ENCODE measurements at regions not wholly inside any gene's neighbourhood (a gene's known extent, or its start where the extent isn't known, plus 50 kb on each side); places are given as distances from the start of the nearest gene placed in this dataset.
A peak's percentile ranks its signal among the peaks of the same experiment; 100 is the strongest.
"Not testable (repeated sequence)": the region's sequence is repeated elsewhere in the genome, so short reads cannot be mapped to it uniquely, and the experiment has no call there.

- Histone ChIP-seq H3K27me3 (ENCODE audit: control insufficient read depth, insufficient read depth, low read length) (peaks cover 2% of the 10 kb centered on the region), H3K9me3 (replicated peaks; ENCODE audit: control insufficient read depth, low read depth, low read length) (no peaks in the 10 kb centered on the region), H3K27ac (ENCODE audit: low read length) (no peak overlapping the region), H3K36me3 (ENCODE audit: control insufficient read depth, insufficient read depth, low read length) (no peaks in the 10 kb centered on the region), H3K4me1 (ENCODE audit: control insufficient read depth, insufficient read depth, low read length) (no peaks in the 10 kb centered on the region), H3K4me3 (ENCODE audit: low read length) (no peak overlapping the region)
- 20% methylated on average over 1 of the region's 2 CpGs for WGBS (ENCODE audit: insufficient coverage)
- peak; percentile 12 for DNase-seq
Observed at GRCh38 chrX:106220177-106220576, 52.1 kb downstream of the PWWP3B start.

GRCh38 chrX:106243376-106243775, 75.3 kb downstream of the PWWP3B start:
- Histone ChIP-seq H3K27ac (ENCODE audit: low read length) (no peak overlapping the region), H3K36me3 (ENCODE audit: control insufficient read depth, insufficient read depth, low read length) (no peaks in the 10 kb centered on the region), H3K9me3 (replicated peaks; ENCODE audit: control insufficient read depth, low read depth, low read length) (no peaks in the 10 kb centered on the region), H3K4me3 (ENCODE audit: low read length) (no peak overlapping the region), H3K27me3 (ENCODE audit: control insufficient read depth, insufficient read depth, low read length) (peaks cover 3% of the 10 kb centered on the region), H3K4me1 (ENCODE audit: control insufficient read depth, insufficient read depth, low read length) (no peaks in the 10 kb centered on the region)
- no peak for DNase-seq

GRCh38 chrX:106246511-106246910, 78.4 kb downstream of the PWWP3B start:
- no CpG with 5 or more reads among the region's 3 CpGs for WGBS (ENCODE audit: insufficient coverage)
- Histone ChIP-seq H3K4me1 (ENCODE audit: control insufficient read depth, insufficient read depth, low read length) (no peaks in the 10 kb centered on the region), H3K27ac (ENCODE audit: low read length) (no peak overlapping the region), H3K4me3 (ENCODE audit: low read length) (no peak overlapping the region), H3K27me3 (ENCODE audit: control insufficient read depth, insufficient read depth, low read length) (peaks cover 3% of the 10 kb centered on the region), H3K9me3 (replicated peaks; ENCODE audit: control insufficient read depth, low read depth, low read length) (no peaks in the 10 kb centered on the region), H3K36me3 (ENCODE audit: control insufficient read depth, insufficient read depth, low read length) (no peaks in the 10 kb centered on the region)
- DNase-seq = no peak

GRCh38 chrX:106247162-106247561, 79.1 kb downstream of the PWWP3B start:
- Histone ChIP-seq H3K9me3 (replicated peaks; ENCODE audit: control insufficient read depth, low read depth, low read length) (no peaks in the 10 kb centered on the region), H3K4me1 (ENCODE audit: control insufficient read depth, insufficient read depth, low read length) (no peaks in the 10 kb centered on the region), H3K27ac (ENCODE audit: low read length) (no peak overlapping the region), H3K4me3 (ENCODE audit: low read length) (no peak overlapping the region), H3K36me3 (ENCODE audit: control insufficient read depth, insufficient read depth, low read length) (no peaks in the 10 kb centered on the region), H3K27me3 (ENCODE audit: control insufficient read depth, insufficient read depth, low read length) (peaks cover 3% of the 10 kb centered on the region)
- DNase-seq = no peak

GRCh38 chrX:106249706-106250379, 81.7 kb downstream of the PWWP3B start:
- Histone ChIP-seq H3K4me1 (ENCODE audit: control insufficient read depth, insufficient read depth, low read length) (no peaks in the 10 kb centered on the region), H3K27ac (ENCODE audit: low read length) (no peak overlapping the region), H3K27me3 (ENCODE audit: control insufficient read depth, insufficient read depth, low read length) (peaks cover 3% of the 10 kb centered on the region), H3K9me3 (replicated peaks; ENCODE audit: control insufficient read depth, low read depth, low read length) (no peaks in the 10 kb centered on the region), H3K36me3 (ENCODE audit: control insufficient read depth, insufficient read depth, low read length) (no peaks in the 10 kb centered on the region), H3K4me3 (ENCODE audit: low read length) (no peak overlapping the region)
- no peak for DNase-seq
- WGBS (ENCODE audit: insufficient coverage) = no CpG with 5 or more reads among the region's 3 CpGs

GRCh38 chrX:106263817-106264216, 95.7 kb downstream of the PWWP3B start:
- H3K27me3 ChIP-seq (ENCODE audit: control insufficient read depth, insufficient read depth, low read length) = no peaks in the 10 kb centered on the region
- no peaks in the 10 kb centered on the region for H3K36me3 ChIP-seq (ENCODE audit: control insufficient read depth, insufficient read depth, low read length)
- no peaks in the 10 kb centered on the region for H3K4me1 ChIP-seq (ENCODE audit: control insufficient read depth, insufficient read depth, low read length)
- no peak overlapping the region for H3K4me3 ChIP-seq (ENCODE audit: low read length)
- H3K27ac ChIP-seq (ENCODE audit: low read length) = no peak overlapping the region
- DNase-seq = no peak
- 43% methylated on average over 1 of the region's 3 CpGs for WGBS (ENCODE audit: insufficient coverage)
- no peaks in the 10 kb centered on the region for H3K9me3 ChIP-seq (replicated peaks; ENCODE audit: control insufficient read depth, low read depth, low read length)

- DNase-seq; H3K4me3 ChIP-seq (ENCODE audit: low read length); H3K9me3 ChIP-seq (replicated peaks; ENCODE audit: control insufficient read depth, low read depth, low read length); H3K27ac ChIP-seq (ENCODE audit: low read length); H3K4me1 ChIP-seq (ENCODE audit: control insufficient read depth, insufficient read depth, low read length); H3K36me3 ChIP-seq (ENCODE audit: control insufficient read depth, insufficient read depth, low read length); H3K27me3 ChIP-seq (ENCODE audit: control insufficient read depth, insufficient read depth, low read length): not testable (repeated sequence)
- no CpG with 5 or more reads among the region's 9 CpGs for WGBS (ENCODE audit: insufficient coverage)
Observed at GRCh38 chrX:106273947-106274587, 106.0 kb downstream of the PWWP3B start.

- DNase-seq; H3K4me3 ChIP-seq (ENCODE audit: low read length); H3K27ac ChIP-seq (ENCODE audit: low read length); H3K27me3 ChIP-seq (ENCODE audit: control insufficient read depth, insufficient read depth, low read length); H3K9me3 ChIP-seq (replicated peaks; ENCODE audit: control insufficient read depth, low read depth, low read length); H3K36me3 ChIP-seq (ENCODE audit: control insufficient read depth, insufficient read depth, low read length); H3K4me1 ChIP-seq (ENCODE audit: control insufficient read depth, insufficient read depth, low read length): not testable (repeated sequence)
- WGBS (ENCODE audit: insufficient coverage) = no CpG with 5 or more reads among the region's 5 CpGs
Observed at GRCh38 chrX:106275172-106275571, 107.1 kb downstream of the PWWP3B start.

GRCh38 chrX:106278951-106279350, 110.8 kb downstream of the PWWP3B start:
- no CpG with 5 or more reads among the region's 2 CpGs for WGBS (ENCODE audit: insufficient coverage)
- Histone ChIP-seq H3K27ac (ENCODE audit: low read length) (no peak overlapping the region), H3K4me1 (ENCODE audit: control insufficient read depth, insufficient read depth, low read length) (no peaks in the 10 kb centered on the region), H3K27me3 (ENCODE audit: control insufficient read depth, insufficient read depth, low read length) (peaks cover 5% of the 10 kb centered on the region), H3K9me3 (replicated peaks; ENCODE audit: control insufficient read depth, low read depth, low read length) (no peaks in the 10 kb centered on the region), H3K36me3 (ENCODE audit: control insufficient read depth, insufficient read depth, low read length) (no peaks in the 10 kb centered on the region), H3K4me3 (ENCODE audit: low read length) (no peak overlapping the region)
- no peak for DNase-seq

GRCh38 chrX:106281383-106281782, 113.3 kb downstream of the PWWP3B start:
- WGBS (ENCODE audit: insufficient coverage) = no CpG with 5 or more reads among the region's 2 CpGs
- Histone ChIP-seq H3K9me3 (replicated peaks; ENCODE audit: control insufficient read depth, low read depth, low read length) (no peaks in the 10 kb centered on the region), H3K36me3 (ENCODE audit: control insufficient read depth, insufficient read depth, low read length) (no peaks in the 10 kb centered on the region), H3K27ac (ENCODE audit: low read length) (no peak overlapping the region), H3K4me3 (ENCODE audit: low read length) (no peak overlapping the region), H3K4me1 (ENCODE audit: control insufficient read depth, insufficient read depth, low read length) (no peaks in the 10 kb centered on the region), H3K27me3 (ENCODE audit: control insufficient read depth, insufficient read depth, low read length) (peaks cover 7% of the 10 kb centered on the region)
- no peak for DNase-seq

- WGBS (ENCODE audit: insufficient coverage) = 64% methylated on average over 3 of the region's 4 CpGs
- Histone ChIP-seq H3K27me3 (ENCODE audit: control insufficient read depth, insufficient read depth, low read length) (peaks cover 7% of the 10 kb centered on the region), H3K27ac (ENCODE audit: low read length) (no peak overlapping the region), H3K4me3 (ENCODE audit: low read length) (no peak overlapping the region), H3K36me3 (ENCODE audit: control insufficient read depth, insufficient read depth, low read length) (no peaks in the 10 kb centered on the region), H3K9me3 (replicated peaks; ENCODE audit: control insufficient read depth, low read depth, low read length) (no peaks in the 10 kb centered on the region), H3K4me1 (ENCODE audit: control insufficient read depth, insufficient read depth, low read length) (no peaks in the 10 kb centered on the region)
- no peak for DNase-seq
Observed at GRCh38 chrX:106283841-106284240, 115.7 kb downstream of the PWWP3B start.
